Stomach smooth muscle (tissue), 2 donors: ENCODE measurements at regions not wholly inside any gene's neighbourhood (a gene's known extent, or its start where the extent isn't known, plus 50 kb on each side); places are given as distances from the start of the nearest gene placed in this dataset.

Experiments
- H3K27ac ChIP-seq: one replicate; pipeline ENCODE4 v1.7.0; 2013; ENCODE audit warnings: mild to moderate bottlenecking, low read length, inconsistent platforms
- H3K27me3 ChIP-seq, 2 donors: one replicate each; pipeline ENCODE4 v1.7.0; 2013; ENCODE audit warnings: low read length in 2 of 2; ENCODE audit not compliant: insufficient read depth in 2 of 2, control insufficient read depth in 1 of 2
- H3K36me3 ChIP-seq, 2 donors: one replicate each; pipeline ENCODE4 v1.7.0; 2013; ENCODE audit warnings: low read length in 2 of 2; ENCODE audit not compliant: control insufficient read depth in 2 of 2, insufficient read depth in 2 of 2
- H3K4me1 ChIP-seq: one replicate; pipeline ENCODE4 v1.7.0; 2013; ENCODE audit warnings: low read length; ENCODE audit not compliant: control insufficient read depth, insufficient read depth
- H3K4me3 ChIP-seq, 2 donors: one replicate each; pipeline ENCODE4 v1.7.0; 2013; ENCODE audit warnings: low read length in 2 of 2
- H3K9ac ChIP-seq, 2 donors: one replicate each; pipeline ENCODE4 v1.7.0; 2013; ENCODE audit warnings: low read length in 2 of 2, mild to moderate bottlenecking in 1 of 2
- H3K9me3 ChIP-seq, 2 donors: one replicate each; pipeline ENCODE4 v1.7.0; 2013; ENCODE audit warnings: low read length in 2 of 2; ENCODE audit not compliant: control insufficient read depth in 2 of 2
- donor health status: healthy.
- donor health status: Pancreatic carcinoma.

GRCh38 chr5:155441849-155442248, 428.3 kb downstream of the KIF4B start:
- H3K9me3 ChIP-seq: peaks cover 0 to 2% of the 10 kb centered on the region in 2 donors
- no peaks in the 10 kb centered on the region for H3K4me1 ChIP-seq
- H3K27me3 ChIP-seq: no peaks in the 10 kb centered on the region
- H3K36me3 ChIP-seq: no peaks in the 10 kb centered on the region
- no peak overlapping the region for H3K27ac ChIP-seq
- H3K4me3 ChIP-seq: no peak overlapping the region
- H3K9ac ChIP-seq: no peak overlapping the region

GRCh38 chr5:155451106-155451505, 437.6 kb downstream of the KIF4B start:
- Histone ChIP-seq H3K9me3 (no peaks in the 10 kb centered on the region), H3K27me3 (no peaks in the 10 kb centered on the region), H3K36me3 (no peaks in the 10 kb centered on the region), H3K9ac (no peak overlapping the region), H3K4me1 (no peaks in the 10 kb centered on the region), H3K27ac (no peak overlapping the region), H3K4me3 (no peak overlapping the region)

GRCh38 chr5:155455791-155456514, 442.4 kb downstream of the KIF4B start:
- H3K9me3 ChIP-seq: no peaks in the 10 kb centered on the region
- no peaks in the 10 kb centered on the region for H3K27me3 ChIP-seq
- H3K27ac ChIP-seq: no peak overlapping the region
- H3K4me3 ChIP-seq: no peak overlapping the region
- no peak overlapping the region for H3K9ac ChIP-seq
- no peaks in the 10 kb centered on the region for H3K36me3 ChIP-seq
- H3K4me1 ChIP-seq: no peaks in the 10 kb centered on the region

- no peaks in the 10 kb centered on the region for H3K36me3 ChIP-seq
- H3K27ac ChIP-seq: no peak overlapping the region
- H3K9ac ChIP-seq: no peak overlapping the region
- no peak overlapping the region for H3K4me3 ChIP-seq
- no peaks in the 10 kb centered on the region for H3K9me3 ChIP-seq
- no peaks in the 10 kb centered on the region for H3K27me3 ChIP-seq
- H3K4me1 ChIP-seq: no peaks in the 10 kb centered on the region
These were observed 446.4 kb downstream of the KIF4B start for GRCh38 chr5:155459889-155460500.

- Histone ChIP-seq H3K9ac (no peak overlapping the region), H3K27me3 (no peaks in the 10 kb centered on the region), H3K4me1 (no peaks in the 10 kb centered on the region), H3K4me3 (no peak overlapping the region), H3K36me3 (no peaks in the 10 kb centered on the region), H3K27ac (no peak overlapping the region), H3K9me3 (no peaks in the 10 kb centered on the region)
These were observed 447.0 kb downstream of the KIF4B start for GRCh38 chr5:155460501-155460931.

GRCh38 chr5:155461304-155461703, 447.7 kb downstream of the KIF4B start:
- Histone ChIP-seq H3K4me3 (no peak overlapping the region), H3K27ac (no peak overlapping the region), H3K9me3 (no peaks in the 10 kb centered on the region), H3K4me1 (no peaks in the 10 kb centered on the region), H3K36me3 (no peaks in the 10 kb centered on the region), H3K27me3 (no peaks in the 10 kb centered on the region), H3K9ac (no peak overlapping the region)

GRCh38 chr5:155466851-155467250, 453.3 kb downstream of the KIF4B start:
- Histone ChIP-seq H3K27ac (no peak overlapping the region), H3K4me1 (no peaks in the 10 kb centered on the region), H3K9me3 (no peaks in the 10 kb centered on the region), H3K27me3 (no peaks in the 10 kb centered on the region), H3K36me3 (no peaks in the 10 kb centered on the region), H3K4me3 (no peak overlapping the region), H3K9ac (no peak overlapping the region)

GRCh38 chr5:155471027-155471426, 457.5 kb downstream of the KIF4B start:
- Histone ChIP-seq H3K4me3 (no peak overlapping the region), H3K27me3 (no peaks in the 10 kb centered on the region), H3K27ac (no peak overlapping the region), H3K9ac (no peak overlapping the region), H3K9me3 (no peaks in the 10 kb centered on the region), H3K4me1 (no peaks in the 10 kb centered on the region), H3K36me3 (no peaks in the 10 kb centered on the region)

GRCh38 chr5:155472780-155473179, 459.2 kb downstream of the KIF4B start:
- Histone ChIP-seq H3K4me3 (no peak overlapping the region), H3K4me1 (no peaks in the 10 kb centered on the region), H3K27ac (no peak overlapping the region), H3K27me3 (no peaks in the 10 kb centered on the region), H3K9ac (no peak overlapping the region), H3K9me3 (no peaks in the 10 kb centered on the region), H3K36me3 (no peaks in the 10 kb centered on the region)

- Histone ChIP-seq H3K4me3 (no peak overlapping the region), H3K9ac (no peak overlapping the region), H3K9me3 (no peaks in the 10 kb centered on the region), H3K36me3 (no peaks in the 10 kb centered on the region), H3K27ac (no peak overlapping the region), H3K4me1 (no peaks in the 10 kb centered on the region), H3K27me3 (no peaks in the 10 kb centered on the region)
These were observed 461.8 kb downstream of the KIF4B start for GRCh38 chr5:155475318-155475717.

- Histone ChIP-seq H3K4me3 (no peak overlapping the region), H3K27ac (no peak overlapping the region), H3K9ac (no peak overlapping the region), H3K27me3 (no peaks in the 10 kb centered on the region), H3K4me1 (no peaks in the 10 kb centered on the region), H3K36me3 (no peaks in the 10 kb centered on the region), H3K9me3 (no peaks in the 10 kb centered on the region)
These were observed 467.2 kb downstream of the KIF4B start for GRCh38 chr5:155480731-155481131.
